ENCODE measurements at regions not wholly inside any gene's neighbourhood (a gene's known extent, or its start where the extent isn't known, plus 50 kb on each side); places are given as distances from the start of the nearest gene placed in this dataset.

DNA sequence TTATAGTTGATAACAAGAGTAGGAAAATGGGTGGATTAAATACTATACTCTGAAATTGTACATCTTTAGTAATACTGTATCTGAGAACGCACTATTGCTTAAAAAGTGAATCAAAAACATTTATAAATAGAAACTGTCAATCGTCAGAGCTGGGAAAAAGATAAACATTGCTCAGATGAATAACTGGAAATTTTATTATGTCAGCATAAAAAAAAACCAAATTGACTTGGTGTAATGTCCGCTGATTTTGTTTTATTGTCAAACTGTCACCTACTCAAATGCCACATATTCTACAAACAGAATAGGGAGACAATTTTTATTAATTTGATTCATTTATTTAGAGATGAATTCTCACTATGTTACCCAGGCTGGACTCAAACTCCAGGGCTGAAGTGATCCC is 109.3 kb upstream of the TMTC1 start:
- TF ChIP-seq, protein P1, sequence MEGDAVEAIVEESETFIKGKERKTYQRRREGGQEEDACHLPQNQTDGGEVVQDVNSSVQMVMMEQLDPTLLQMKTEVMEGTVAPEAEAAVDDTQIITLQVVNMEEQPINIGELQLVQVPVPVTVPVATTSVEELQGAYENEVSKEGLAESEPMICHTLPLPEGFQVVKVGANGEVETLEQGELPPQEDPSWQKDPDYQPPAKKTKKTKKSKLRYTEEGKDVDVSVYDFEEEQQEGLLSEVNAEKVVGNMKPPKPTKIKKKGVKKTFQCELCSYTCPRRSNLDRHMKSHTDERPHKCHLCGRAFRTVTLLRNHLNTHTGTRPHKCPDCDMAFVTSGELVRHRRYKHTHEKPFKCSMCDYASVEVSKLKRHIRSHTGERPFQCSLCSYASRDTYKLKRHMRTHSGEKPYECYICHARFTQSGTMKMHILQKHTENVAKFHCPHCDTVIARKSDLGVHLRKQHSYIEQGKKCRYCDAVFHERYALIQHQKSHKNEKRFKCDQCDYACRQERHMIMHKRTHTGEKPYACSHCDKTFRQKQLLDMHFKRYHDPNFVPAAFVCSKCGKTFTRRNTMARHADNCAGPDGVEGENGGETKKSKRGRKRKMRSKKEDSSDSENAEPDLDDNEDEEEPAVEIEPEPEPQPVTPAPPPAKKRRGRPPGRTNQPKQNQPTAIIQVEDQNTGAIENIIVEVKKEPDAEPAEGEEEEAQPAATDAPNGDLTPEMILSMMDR (conservative IDR thresholded peaks at IDR 0.05; ENCODE audit: low read depth, low read length): no peak
- no peak for TF ChIP-seq RAD21 (IDR thresholded peaks at IDR 0.05; ENCODE audit: low read length)
- no peak for TF ChIP-seq POLR2A (IDR thresholded peaks at IDR 0.05; ENCODE audit: low read depth, low read length)
- no peak for TF ChIP-seq RCOR1 (IDR thresholded peaks at IDR 0.05; ENCODE audit: insufficient replicate concordance, low read length)
- no peak for TF ChIP-seq NFE2L2 (IDR thresholded peaks at IDR 0.05; ENCODE audit: low read depth, low read length)
- TF ChIP-seq, protein P2, sequence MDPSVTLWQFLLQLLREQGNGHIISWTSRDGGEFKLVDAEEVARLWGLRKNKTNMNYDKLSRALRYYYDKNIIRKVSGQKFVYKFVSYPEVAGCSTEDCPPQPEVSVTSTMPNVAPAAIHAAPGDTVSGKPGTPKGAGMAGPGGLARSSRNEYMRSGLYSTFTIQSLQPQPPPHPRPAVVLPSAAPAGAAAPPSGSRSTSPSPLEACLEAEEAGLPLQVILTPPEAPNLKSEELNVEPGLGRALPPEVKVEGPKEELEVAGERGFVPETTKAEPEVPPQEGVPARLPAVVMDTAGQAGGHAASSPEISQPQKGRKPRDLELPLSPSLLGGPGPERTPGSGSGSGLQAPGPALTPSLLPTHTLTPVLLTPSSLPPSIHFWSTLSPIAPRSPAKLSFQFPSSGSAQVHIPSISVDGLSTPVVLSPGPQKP (IDR thresholded peaks at IDR 0.05; ENCODE audit: borderline replicate concordance, low read depth, low read length): no peak
